Stimulated activated CD4-positive, alpha-beta T cell treated with anti-CD3 and anti-CD28 coated beads, Interleukin-4, amount 100 ng/mL, for 48 hours (primary cell): ENCODE measurements at regions not wholly inside any gene's neighbourhood (a gene's known extent, or its start where the extent isn't known, plus 50 kb on each side); places are given as distances from the start of the nearest gene placed in this dataset.

Experiments
- DNase-seq, 2 donors: peaks; one replicate each; pipeline ENCODE4 v3.0.0-alpha.2; 2020; ENCODE audit warnings: low read depth in 2 of 2

DNA sequence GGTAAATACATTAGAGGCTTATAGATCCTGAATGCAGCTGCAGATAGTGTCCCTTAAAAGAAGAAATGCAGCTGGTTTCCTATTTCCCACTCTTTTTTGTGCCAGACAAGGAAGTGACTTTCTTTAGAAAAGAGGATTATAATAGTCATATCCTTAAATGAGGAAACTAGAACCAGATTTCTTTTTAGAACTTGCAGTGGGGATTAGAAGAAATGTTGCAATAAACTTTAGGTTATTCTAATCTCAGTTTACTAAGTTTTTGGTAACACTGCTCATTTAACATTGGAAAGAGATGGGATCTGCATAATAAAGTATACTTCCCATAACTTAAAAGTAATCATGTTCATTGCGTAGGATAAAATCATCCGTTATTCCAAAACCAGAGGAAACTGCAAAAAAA, 101.9 kb downstream of the SLIT2 start:
- no peak for DNase-seq

DNA sequence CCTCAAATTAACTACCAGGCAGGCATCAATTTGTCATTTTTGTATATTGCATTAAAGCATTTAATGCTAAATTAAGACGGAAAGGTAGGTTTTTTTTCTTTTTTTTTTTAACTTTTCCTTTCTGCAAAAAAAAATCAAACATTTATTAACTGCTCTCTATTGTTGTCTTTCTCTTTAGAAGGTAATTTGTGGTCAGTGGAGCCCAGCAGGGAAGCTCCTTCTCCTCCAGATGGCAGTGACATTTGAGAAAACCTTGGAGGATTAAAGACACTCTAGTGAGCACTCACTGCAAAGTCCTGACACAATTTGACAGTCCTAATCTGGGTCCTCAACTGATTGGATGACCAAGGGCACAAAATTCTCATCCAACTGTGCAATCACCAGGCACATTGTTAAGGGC, 102.4 kb downstream of the SLIT2 start:
- DNase-seq: no peak

DNA sequence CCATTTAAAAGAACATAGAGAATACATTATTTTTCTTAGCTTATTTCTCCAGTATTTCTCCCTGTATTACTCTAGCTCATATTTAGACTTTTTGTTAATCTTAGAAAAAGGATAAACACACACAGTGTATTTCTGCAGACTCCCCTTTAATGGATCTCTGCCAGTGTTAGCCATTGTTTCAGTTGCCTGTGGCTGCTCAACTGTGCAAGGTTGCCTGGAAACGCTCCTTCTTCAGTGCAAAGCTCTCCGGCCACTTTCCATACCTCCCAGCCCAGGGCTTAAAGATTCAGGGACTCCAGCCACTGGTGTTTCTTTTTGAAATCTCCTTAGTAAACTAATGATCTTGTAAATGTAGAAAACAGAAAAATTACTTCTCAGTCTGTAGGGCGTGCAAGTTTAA, 104.9 kb downstream of the SLIT2 start:
- DNase-seq: no peak

DNA sequence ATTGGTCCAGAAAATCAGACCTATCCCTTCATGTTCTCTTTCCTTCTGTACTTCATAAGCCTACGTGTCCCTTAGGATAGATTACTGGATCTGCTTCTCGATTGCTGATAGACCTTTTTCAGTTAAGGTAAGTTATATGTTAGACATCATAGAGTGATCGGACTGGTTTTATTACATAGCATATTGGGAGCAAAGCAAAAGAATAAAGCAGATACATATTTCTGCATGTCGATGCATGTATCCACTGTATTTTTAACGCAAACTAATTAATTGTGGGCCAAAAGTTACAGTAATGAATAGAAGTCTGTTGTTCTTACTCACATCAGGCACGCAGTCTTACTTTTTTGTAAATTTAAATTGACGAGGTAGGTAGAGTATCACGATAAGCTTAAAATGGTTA, 106.4 kb downstream of the SLIT2 start:
- no peak for DNase-seq

DNA sequence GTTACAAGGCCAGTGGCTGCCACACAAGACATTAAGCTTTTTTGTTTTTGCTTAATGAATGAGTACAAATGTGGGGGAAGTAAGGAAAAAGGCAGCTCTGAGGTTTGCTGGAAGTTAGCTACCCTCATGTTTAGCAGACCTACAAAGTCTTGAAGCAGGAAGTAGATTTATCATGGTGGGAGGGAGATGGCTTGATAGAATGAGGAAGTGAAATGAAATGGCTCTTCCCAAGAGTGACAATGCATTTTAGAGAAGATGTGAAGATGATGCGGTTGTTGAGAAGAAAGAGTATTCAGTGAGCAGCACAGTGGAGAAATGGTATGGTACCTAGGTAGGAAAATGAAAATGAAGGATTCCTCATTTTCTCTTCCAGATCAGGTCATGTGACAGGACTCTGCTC, 108.0 kb downstream of the SLIT2 start:
- no peak for DNase-seq

DNA sequence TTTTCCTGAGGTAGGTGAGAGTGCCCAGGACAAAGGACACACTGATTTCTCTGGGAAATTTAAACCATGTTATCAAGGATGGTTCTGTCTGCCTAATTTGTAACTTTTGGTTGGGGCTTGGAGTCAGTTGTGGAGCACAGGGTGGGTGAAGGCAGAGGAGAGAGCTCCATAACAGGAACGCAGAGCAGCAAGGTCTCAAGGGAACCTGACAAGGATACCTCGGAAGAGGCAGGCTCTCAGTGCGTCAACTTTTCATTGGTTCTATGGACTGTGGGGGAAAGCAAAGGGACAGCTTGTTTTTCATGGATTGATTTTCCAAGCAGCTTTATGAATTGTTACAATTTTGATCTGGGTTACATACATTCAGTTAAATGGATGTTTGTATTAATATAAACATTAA, 110.4 kb downstream of the SLIT2 start:
- DNase-seq: no peak

DNA sequence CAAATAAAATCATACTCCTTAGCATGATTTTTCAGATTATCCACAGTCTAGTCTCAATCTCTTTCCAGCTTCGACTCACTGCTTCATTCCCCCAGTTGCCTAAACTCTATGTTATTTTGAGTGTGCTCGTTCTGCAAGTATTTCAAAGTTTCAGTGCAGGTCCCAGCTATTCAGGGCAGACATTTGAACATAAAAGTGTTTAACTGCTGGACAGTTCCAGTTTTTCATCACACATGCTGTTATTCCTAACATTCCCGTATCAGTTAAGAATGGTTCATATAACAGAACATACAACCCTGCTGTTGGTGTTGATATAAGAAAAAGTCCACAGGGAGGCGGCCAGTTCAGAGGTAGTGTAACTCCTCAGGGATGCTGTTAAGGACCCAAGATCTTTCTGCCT, 113.3 kb downstream of the SLIT2 start:
- DNase-seq: no peak

DNA sequence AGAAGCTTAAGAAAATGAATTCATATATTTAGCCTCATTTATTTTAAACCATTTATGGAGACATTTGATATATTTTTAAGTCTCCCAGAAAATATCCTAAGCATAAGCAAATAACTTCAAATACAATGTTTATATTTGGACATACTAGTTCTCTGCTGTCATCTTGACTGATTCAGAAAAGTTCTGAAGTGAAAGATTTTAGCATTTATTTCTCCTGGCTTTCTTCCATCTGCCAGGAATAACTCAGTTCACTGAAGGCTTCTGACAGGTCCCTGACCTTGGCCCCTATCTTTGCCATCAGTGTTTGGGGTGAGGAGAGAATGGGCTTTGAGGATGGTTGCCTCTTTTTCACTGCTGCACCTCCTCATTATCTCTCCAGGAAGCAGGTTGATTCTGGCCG, 115.7 kb downstream of the SLIT2 start:
- DNase-seq: no peak

DNA sequence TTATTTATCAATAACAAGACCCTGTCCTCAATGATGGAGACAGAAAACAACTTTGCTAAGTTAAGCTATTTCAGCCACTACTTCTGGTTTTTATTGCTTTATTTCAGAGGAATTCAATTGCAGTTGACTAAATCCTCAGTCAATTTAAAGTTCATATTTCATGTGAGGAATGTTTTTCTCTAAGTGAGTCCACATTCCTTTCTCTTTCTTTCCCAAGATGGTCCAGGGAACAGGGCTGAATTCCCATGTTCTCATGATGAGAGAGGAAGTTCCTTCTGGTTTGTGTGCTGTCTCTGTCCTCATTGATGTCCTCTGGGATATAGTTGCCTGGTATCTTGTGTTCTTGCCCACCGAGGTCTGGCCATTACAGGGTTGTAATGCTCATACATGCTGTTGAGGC, 117.2 kb downstream of the SLIT2 start:
- no peak for DNase-seq

DNA sequence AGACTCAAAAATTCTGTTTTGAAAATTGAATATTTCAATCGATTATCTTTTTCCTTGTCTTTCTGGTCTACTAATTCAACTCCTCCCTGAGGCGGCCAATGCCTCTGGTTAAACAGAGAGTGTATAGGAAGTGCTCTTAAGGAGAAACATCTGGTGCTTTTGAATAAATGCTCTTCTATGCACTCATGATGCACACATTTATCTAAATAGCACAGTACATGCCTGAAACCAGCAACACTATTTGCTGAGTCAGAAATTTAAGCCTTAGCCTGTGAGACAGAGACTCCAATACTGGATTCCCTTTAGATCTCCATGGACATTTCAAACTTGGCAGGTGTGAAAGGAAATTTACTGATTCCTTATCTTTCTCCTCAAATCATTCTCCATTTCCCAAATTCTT, 118.6 kb downstream of the SLIT2 start:
- DNase-seq: no peak

DNA sequence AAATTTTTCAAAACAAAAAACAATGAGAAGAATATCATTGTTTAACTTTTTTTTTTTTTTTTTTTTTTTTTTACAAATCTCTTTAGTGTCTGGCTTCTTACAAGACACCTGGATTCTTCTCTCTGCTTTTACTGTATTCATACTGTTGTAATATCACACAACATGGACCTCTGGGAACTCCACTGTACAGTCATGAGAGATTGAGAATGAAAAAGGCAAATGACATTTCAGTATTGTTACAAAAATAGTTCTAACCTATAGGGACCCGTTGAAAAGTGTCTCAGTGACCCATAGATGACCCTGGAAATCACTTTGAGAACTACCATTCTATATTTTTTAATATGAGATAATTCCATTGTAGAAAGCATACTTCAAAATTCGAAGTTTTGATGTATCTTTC, 124.4 kb downstream of the SLIT2 start:
- no peak for DNase-seq

DNA sequence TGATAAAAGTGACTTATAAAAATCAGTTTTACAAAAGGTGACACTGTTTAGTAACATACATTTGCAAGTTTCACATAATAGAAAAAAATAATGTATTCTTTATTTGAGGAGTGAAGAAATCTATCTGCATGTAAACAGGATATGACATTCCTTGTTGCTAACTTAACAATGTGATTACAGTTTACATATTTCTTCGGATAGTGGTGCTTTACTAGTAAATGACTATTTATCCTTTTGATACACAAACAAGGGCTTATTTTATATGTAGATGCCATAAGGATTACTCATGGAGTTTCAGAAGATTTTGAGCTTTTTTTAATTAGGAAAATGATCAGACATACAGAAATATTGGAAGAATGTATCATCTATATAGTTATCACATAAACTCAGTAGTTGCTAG, 126.5 kb downstream of the SLIT2 start:
- no peak for DNase-seq

DNA sequence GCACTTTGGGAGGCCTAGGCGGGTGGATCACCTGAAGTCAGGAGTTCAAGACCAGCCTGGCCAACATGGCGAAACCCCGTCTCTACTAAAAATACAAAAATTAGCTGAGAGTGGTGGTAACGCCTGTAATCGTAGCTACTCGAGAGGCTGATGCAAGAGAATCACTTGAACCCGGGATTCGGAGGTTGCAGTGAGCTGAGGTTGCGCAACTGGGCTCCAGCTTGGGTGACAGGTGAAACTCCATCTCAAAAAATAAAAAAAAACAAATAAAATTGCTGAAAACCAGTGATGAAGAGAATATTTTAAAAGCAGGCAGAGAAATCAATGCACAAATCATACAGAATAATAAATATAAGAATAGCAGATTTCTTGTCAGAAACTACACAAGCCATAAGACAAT, 129.3 kb downstream of the SLIT2 start:
- DNase-seq: no peak

DNA sequence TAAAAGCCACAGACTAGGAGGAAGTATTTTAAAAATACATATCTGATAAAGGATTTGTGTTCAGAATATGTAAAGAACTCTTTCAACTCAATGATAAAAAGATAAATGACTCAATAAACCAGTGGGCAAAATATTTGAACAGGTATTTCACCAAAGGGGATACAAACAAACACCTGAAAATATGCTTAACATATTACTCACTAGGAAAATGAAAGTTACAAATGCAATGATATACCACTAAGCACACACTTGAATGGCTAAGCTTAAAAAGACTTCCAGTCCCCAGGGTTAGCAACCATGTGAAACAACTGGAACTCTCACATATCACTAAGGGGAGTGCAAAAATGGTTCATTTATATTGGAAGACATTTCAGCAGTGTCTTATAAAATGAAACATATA, 131.6 kb downstream of the SLIT2 start:
- no peak for DNase-seq

DNA sequence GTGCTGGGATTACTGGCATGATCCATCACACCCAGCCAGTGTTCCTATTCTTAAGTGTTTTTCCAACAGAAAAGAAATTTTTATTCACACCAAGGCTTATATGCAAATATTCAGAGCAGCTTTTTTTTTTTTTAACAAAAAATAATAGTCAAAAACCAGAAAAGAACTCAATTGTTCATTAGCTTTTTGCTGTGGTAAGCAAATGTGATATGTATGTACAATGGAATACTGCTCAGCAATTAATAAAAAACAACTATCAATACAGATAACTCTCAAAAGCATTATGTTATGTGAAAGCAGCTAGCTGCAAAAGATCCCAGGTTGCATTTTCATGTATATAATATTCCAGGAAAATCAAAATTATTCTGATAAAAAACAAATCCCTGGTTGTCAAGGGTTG, 132.3 kb downstream of the SLIT2 start:
- DNase-seq: no peak

DNA sequence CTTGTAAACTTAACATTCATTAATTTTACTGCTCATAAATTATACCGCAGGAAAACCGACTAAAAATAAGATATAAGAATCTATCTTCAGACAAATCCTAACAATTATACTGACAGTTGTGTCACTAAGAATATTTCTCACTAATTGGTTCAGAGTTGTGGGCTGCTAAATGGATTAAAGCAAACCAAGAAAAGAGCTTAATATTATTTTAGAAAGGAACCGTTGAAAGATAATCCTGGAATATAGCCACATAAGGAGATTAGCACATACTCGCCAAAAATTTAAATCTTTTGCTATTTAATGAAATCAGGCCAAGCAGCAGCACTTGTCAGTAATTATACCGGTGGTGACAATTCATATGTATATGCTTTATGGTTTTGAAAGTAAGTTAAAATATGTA, 132.8 kb downstream of the SLIT2 start:
- DNase-seq: no peak

DNA sequence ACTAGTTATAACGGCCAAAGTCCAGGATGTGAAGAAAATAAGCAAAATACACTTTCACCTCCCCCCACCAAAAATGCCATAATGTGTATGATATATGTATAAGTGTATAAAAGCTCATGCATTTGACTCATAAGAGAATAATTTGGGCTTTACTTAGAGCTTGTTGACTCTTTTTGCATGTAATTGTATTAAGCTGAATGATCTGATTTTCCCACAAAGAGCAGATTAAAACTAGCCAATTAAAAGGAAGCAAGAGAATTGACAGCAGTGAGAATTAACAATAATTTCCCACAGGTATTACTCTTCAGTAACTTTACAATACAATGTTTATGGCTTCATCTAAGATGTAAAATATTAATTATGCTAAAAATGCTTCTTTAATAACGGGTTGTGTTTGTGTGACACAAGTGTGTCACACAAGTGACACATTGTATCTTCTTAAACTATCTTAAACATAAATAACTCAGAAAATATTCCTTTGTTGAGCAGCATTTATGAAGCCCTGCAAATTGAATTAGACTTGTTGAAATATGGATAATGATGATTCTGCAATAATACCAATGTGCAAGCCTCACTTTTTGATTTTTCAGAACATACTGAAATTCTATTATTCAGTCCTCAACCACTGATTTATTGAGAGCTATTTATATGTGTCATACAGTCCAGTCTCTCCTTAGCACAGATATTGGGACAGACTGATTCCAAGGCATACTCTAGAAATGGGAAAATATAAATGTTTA, 134.5 kb downstream of the SLIT2 start:
- no peak for DNase-seq

DNA sequence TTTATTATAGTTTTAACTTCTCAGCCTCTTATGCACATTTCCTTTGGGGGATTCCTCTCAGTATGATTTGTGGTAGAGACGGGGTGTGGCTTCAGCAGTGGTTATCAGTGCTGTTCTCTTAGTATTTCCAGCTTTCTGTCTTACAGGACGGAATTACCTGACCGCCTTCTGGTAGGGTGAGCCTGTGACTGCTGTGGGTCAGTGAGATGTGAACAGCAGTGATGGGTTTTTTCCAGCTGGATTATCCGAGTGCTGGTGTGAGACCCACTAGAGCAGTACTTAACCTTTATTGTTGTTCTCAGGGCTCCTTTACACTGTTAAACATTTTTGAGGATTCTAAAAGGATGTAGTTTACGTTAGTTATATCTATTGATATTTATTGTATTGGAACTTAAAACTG, 135.2 kb downstream of the SLIT2 start:
- DNase-seq: no peak

DNA sequence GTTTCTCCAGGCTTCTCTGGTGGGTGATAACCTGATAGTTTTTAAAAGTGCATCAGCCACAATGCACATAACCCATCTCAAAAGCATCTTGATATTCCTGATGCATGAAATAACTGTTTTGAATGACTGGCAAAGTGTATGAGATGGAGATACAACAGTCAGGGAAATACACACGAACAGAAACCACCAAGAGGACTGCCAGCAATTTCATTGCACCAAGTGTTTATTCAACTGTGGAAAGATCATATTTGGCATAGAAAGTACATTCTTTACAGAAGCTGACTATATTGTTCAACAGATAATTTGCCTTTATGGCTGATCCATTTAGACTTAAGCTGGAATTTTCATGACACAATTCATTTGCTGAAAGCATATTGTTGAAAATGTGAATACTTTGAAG, 139.5 kb downstream of the SLIT2 start:
- no peak for DNase-seq

DNA sequence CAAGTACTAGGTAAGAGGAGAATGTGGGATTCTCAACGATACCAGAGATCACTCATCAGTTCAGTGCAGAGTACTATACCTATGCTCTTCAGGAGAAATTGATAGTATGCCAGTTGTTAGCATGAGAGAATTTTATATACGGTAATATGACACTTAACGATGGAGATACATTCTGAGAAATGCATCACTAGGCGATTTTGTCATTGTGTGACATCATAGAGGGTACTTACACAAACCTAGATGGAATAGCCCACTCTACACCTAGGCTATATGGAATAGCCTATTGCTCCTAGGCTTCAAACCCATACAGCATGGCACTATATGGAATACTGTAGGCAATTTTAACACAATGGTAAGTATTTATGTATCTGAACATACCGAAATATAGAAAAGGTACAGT, 140.2 kb downstream of the SLIT2 start:
- no peak for DNase-seq

DNA sequence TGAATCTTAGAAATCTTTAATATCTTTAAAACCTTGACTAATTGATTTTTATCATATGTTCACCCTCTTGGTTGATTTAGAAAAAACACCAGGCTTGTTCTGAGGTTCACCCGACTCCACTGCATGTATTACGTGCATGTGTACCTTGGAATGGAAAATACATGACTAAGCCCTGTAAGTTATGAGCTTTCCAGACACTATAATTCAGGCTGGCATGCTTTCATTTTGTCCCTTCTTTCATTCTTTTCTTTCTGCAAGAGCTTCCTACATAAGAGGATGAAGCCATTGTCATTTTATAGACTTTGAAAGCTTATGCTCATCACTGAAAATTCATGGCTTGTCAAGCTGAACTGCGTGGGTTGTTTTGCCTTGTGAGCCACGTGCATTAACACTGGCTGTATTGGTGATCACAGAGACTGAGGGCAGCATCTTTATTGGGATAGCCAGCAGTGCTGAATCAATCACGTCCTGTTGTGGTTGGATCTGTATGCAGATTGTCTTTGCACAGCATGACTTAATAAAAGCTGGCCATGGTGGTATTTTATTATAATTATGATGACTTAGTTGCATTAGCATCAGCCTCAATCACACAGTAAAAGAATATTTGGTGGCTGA, 141.9 kb downstream of the SLIT2 start:
- no peak for DNase-seq

DNA sequence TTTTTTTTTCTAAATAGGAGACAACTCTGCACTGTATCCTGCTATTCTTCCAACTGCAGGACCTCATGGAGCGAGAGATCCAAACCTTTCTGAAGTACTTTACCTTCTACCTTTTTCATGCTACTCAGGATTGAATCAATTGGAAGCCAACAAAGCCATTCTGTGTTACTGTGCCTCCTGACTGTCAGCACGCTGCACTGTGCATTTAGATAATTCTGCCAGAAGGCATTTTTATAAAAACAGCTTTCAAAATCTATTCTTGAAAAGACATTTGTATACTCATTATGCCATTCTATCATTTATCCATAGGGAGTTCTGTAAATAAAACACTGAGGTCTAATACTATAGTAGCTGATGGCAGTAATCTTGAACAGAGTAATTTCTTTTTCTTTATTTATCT, 142.8 kb downstream of the SLIT2 start:
- DNase-seq: no peak

DNA sequence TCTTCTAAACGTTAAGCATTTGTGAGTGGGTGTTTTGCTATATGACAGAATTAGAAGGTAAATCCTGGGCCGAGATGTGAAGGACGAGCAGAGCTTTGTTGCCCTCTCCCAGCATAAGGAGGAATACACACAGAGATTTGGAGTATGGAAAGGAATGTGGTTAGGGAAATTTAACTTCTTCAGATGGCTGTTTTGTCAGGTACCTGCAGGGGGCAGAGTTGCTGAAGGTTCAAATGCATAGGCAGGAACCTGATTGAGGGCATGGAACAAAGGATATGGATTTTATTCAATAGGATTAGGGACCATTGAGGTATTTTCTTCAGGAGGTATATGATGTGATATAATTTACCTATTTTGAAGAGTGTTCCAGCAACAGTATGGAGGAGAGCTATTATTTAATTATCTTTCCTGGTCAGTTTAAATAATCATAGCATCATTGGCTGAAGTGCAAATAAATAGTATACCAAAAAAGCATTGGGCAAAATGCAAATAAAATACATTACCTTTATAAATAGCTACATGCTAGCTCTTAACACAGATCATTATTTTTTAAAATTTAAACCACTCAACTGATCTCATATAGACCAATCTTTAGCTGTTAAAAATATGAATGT, 143.6 kb downstream of the SLIT2 start:
- DNase-seq: peak in 1 of 2 donors; percentile 5

DNA sequence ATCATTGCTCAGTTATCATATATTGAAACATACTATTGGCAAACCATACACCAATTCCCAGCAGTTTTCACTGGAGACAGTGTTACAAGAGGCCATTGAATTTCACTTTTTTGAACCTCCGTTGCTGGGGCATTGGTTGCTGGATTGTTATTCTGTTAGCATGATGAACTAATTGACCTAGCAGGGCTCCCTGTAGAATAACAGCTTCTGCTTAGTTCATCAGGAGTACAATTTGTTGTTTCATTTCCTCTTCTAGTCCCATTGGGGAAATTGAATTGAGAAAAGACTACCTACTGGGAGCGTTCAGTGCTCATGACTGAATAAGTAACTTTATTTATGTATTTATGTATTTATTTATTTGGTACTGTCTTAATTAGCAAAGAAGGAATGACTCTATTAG, 151.6 kb downstream of the SLIT2 start:
- no peak for DNase-seq
